ENCODE measurements at regions not wholly inside any gene's neighbourhood (a gene's known extent, or its start where the extent isn't known, plus 50 kb on each side); places are given as distances from the start of the nearest gene placed in this dataset.

- no peak for TF ChIP-seq POLR2A (IDR thresholded peaks at IDR 0.05)
- TF ChIP-seq CTCF (IDR thresholded peaks at IDR 0.05): no peak
- no peak for TF ChIP-seq EP300 (IDR thresholded peaks at IDR 0.05)
These were observed 139.3 kb upstream of the SOX2 start for GRCh38 chr3:181572432-181572831.
